Activated CD4-positive, alpha-beta T cell treated with anti-CD3 and anti-CD28 coated beads, Interleukin-2, amount 50 U/mL, for 24 hours (primary cell): ENCODE measurements at regions not wholly inside any gene's neighbourhood (a gene's known extent, or its start where the extent isn't known, plus 50 kb on each side); places are given as distances from the start of the nearest gene placed in this dataset.

Experiments
- DNase-seq, 2 donors: peaks; one replicate each; pipeline ENCODE4 v3.0.0-alpha.2; 2020; ENCODE audit warnings: low read depth in 1 of 2, low spot score in 1 of 2

DNA sequence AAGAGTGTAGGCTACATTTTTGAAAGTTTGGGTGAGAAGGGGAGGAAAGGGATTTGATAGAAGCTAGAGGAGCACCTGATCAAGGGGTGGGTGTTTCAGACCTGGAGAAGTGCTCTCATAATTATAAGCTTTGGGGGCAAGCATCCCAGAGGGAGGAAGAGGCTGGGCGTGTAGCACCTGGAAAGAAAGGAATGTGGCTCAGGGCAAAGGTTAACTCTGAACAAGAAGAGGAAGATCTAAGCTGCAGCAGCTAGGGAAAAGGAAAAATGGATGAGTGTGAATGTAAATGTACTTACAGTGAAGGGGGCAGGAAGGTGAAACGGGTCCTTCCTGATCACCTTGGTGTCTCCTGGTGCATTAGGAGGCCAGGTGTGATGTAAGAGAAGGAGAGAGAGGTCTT lies 49.8 kb upstream of the ANKRD55 start:
- no peak for DNase-seq
